Keratinocyte (primary cell): ENCODE measurements at regions not wholly inside any gene's neighbourhood (a gene's known extent, or its start where the extent isn't known, plus 50 kb on each side); places are given as distances from the start of the nearest gene placed in this dataset.

Experiments
- DNase-seq: peaks from one replicate; pipeline ENCODE4 v3.0.0-alpha.2; 2011; ENCODE audit warnings: low read depth, missing footprints, low spot score
- FAIRE-seq: peaks from 2 replicates; lab custom pipeline; 2011; peaks lifted over from hg19 to GRCh38; lab: Jason Lieb, UNC
- H2AFZ ChIP-seq: 2 replicates; pipeline ENCODE4 v1.6.0; 2012; ENCODE audit warnings: low read length, control low read depth, inconsistent platforms; ENCODE audit not compliant: control insufficient read depth
- H3K27ac ChIP-seq: 2 replicates; pipeline ENCODE4 v1.5.1; 2011; ENCODE audit warnings: low read length; ENCODE audit not compliant: control insufficient read depth, insufficient read depth
- H3K27me3 ChIP-seq: 3 replicates; pipeline ENCODE4 v1.6.0; 2011; ENCODE audit warnings: low read length; ENCODE audit not compliant: control insufficient read depth, insufficient read depth; ENCODE audit errors: extremely low read depth
- H3K36me3 ChIP-seq, 2 experiments: 2 replicates in 1 of 2; 3 replicates in 1 of 2; pipeline ENCODE4 v1.5.1; 2011; ENCODE audit warnings: low read length in 2 of 2, mild to moderate bottlenecking in 1 of 2; ENCODE audit not compliant: control insufficient read depth in 2 of 2, insufficient read depth in 2 of 2; ENCODE audit errors: extremely low read depth in 1 of 2
- H3K4me1 ChIP-seq: 3 replicates; pipeline ENCODE4 v1.5.1; 2011; ENCODE audit warnings: low read length; ENCODE audit not compliant: control insufficient read depth, insufficient read depth; ENCODE audit errors: extremely low read depth
- H3K4me2 ChIP-seq: 3 replicates; pipeline ENCODE4 v1.6.0; 2011; ENCODE audit warnings: low read depth, low read length; ENCODE audit not compliant: control insufficient read depth, insufficient read depth; ENCODE audit errors: extremely low read depth
- H3K4me3 ChIP-seq, 3 experiments: fragments of 200-600 bp in 1 of 3; sonication (generic) in 1 of 3; 2 replicates in 2 of 3; 3 replicates in 1 of 3; pipeline ENCODE4 v1.5.1; 2011 to 2016; ENCODE audit warnings: low read length in 3 of 3, mild to moderate bottlenecking in 3 of 3, control low read depth in 2 of 3, inconsistent platforms in 1 of 3, low read depth in 1 of 3, mixed read lengths in 1 of 3, mixed run types in 1 of 3, moderate library complexity in 1 of 3; ENCODE audit not compliant: control insufficient read depth in 2 of 3, insufficient read depth in 2 of 3; ENCODE audit errors: extremely low read depth in 1 of 3
- H3K79me2 ChIP-seq: 2 replicates; pipeline ENCODE4 v1.6.0; 2012; ENCODE audit warnings: low read length; ENCODE audit not compliant: control insufficient read depth, insufficient read depth
- H3K9ac ChIP-seq: 3 replicates; pipeline ENCODE4 v1.6.0; 2011; ENCODE audit warnings: low read length; ENCODE audit not compliant: control insufficient read depth, insufficient read depth; ENCODE audit errors: extremely low read depth
- H3K9me1 ChIP-seq: 3 replicates; pipeline ENCODE4 v1.6.0; 2011; ENCODE audit warnings: low read length; ENCODE audit not compliant: control insufficient read depth, insufficient read depth; ENCODE audit errors: extremely low read depth
- H3K9me3 ChIP-seq: 2 replicates; pipeline ENCODE4 v1.5.1; 2012; ENCODE audit warnings: low read depth, low read length; ENCODE audit not compliant: control insufficient read depth
- H4K20me1 ChIP-seq: 3 replicates; pipeline ENCODE4 v1.6.0; 2011; ENCODE audit warnings: low read length; ENCODE audit not compliant: control insufficient read depth, insufficient read depth; ENCODE audit errors: extremely low read depth
- EZH2 ChIP-seq: IDR thresholded peaks from one replicate; pipeline ENCODE4 v1.6.1; 2012; ENCODE audit warnings: inconsistent platforms, mild to moderate bottlenecking, low read length, moderate library complexity
- dilution Hi-C: fragments of 300-500 bp; cut with MboI; formaldehyde crosslinking; loops from one replicate; pipeline ENCODE4 v1.7.0; 2020; ENCODE audit warnings: low sequenced_read_pairs; ENCODE audit not compliant: extremely low pct_ligation_motif_present
- TF ChIP-seq, protein P1 (sequence below), 3 experiments: IDR thresholded peaks in 1 of 3; conservative IDR thresholded peaks in 1 of 3; optimal IDR thresholded peaks in 1 of 3; 2 replicates in 2 of 3; 3 replicates in 1 of 3; pipeline versions ENCODE3 to v1.5.1; 2011; ENCODE audit warnings: low read length in 3 of 3, mild to moderate bottlenecking in 3 of 3, moderate library complexity in 2 of 3, control low read depth in 1 of 3, inconsistent platforms in 1 of 3; ENCODE audit not compliant: insufficient read depth in 2 of 3; ENCODE audit errors: extremely low read depth in 1 of 3

DNA sequence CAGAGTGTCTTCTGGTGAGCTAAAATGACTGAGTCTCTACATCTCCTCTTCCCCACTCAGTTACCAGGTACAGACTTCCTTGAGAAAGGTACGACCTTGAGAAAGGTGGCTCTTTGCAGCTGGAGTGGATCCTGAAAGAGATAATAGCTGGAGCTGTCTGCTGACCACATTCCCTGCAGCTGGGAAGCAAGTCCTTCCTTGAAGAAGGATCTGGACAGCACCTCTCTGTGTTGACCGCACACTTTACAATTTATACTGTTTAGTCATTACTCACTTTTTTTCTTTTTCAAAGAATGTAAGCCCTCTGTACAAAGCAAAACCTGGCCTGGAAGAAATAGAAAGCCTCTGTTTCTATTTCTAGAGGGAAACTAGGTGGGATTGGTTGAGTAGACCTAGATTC lies 148.8 kb downstream of the MACIR start:
- no peak overlapping the region for H3K27ac ChIP-seq
- H3K9me1 ChIP-seq = no peaks in the 10 kb centered on the region
- H4K20me1 ChIP-seq = no peaks in the 10 kb centered on the region
- H3K36me3 ChIP-seq = no peaks in the 10 kb centered on the region
- H3K79me2 ChIP-seq = no peaks in the 10 kb centered on the region
- TF ChIP-seq, protein P1, sequence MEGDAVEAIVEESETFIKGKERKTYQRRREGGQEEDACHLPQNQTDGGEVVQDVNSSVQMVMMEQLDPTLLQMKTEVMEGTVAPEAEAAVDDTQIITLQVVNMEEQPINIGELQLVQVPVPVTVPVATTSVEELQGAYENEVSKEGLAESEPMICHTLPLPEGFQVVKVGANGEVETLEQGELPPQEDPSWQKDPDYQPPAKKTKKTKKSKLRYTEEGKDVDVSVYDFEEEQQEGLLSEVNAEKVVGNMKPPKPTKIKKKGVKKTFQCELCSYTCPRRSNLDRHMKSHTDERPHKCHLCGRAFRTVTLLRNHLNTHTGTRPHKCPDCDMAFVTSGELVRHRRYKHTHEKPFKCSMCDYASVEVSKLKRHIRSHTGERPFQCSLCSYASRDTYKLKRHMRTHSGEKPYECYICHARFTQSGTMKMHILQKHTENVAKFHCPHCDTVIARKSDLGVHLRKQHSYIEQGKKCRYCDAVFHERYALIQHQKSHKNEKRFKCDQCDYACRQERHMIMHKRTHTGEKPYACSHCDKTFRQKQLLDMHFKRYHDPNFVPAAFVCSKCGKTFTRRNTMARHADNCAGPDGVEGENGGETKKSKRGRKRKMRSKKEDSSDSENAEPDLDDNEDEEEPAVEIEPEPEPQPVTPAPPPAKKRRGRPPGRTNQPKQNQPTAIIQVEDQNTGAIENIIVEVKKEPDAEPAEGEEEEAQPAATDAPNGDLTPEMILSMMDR (optimal IDR thresholded peaks at IDR 0.05 in 1 of 3, IDR thresholded peaks at IDR 0.05 in 1 of 3, conservative IDR thresholded peaks at IDR 0.05 in 1 of 3; ENCODE audit: extremely low read depth in 1 of 3, insufficient read depth in 2 of 3, low read length in 3 of 3) = no peak
- no peak for TF ChIP-seq EZH2
- H3K4me2 ChIP-seq = no peak overlapping the region
- dilution Hi-C loops = no loop called here
- peaks cover 3% of the 10 kb centered on the region for H3K27me3 ChIP-seq
- H3K4me3 ChIP-seq = no peak overlapping the region
- DNase-seq (no peak), FAIRE-seq (no peak)
- H3K9ac ChIP-seq = no peak overlapping the region
- H3K9me3 ChIP-seq = no peaks in the 10 kb centered on the region
- H3K4me1 ChIP-seq = no peaks in the 10 kb centered on the region
- H2AFZ ChIP-seq = no peak overlapping the region

DNA sequence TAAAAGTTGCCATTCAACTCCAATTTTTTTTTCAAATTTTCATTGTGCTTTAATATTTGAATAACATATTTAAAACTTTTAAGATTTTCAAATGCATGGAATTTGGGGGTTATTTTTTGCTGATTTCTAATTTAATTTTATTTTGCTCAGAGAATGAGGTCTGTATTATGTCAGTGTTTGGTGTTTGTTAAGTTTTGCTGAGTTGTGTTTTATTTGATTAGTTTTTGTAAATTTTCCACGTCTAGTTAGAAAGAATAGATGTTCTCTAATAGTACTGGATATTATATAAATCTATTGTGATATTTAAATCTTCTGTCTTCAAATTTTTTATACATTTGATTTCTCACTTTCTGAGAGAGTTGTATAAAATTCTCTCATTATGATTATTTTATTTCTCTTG lies 145.9 kb downstream of the MACIR start:
- no peaks in the 10 kb centered on the region for H3K27me3 ChIP-seq
- DNase-seq (no peak), FAIRE-seq (no peak)
- H3K79me2 ChIP-seq = no peaks in the 10 kb centered on the region
- H3K4me3 ChIP-seq = no peak overlapping the region
- no peak overlapping the region for H3K9ac ChIP-seq
- no peaks in the 10 kb centered on the region for H3K4me1 ChIP-seq
- H2AFZ ChIP-seq = no peak overlapping the region
- H4K20me1 ChIP-seq = no peaks in the 10 kb centered on the region
- H3K27ac ChIP-seq = no peak overlapping the region
- no peaks in the 10 kb centered on the region for H3K9me3 ChIP-seq
- H3K36me3 ChIP-seq = no peaks in the 10 kb centered on the region
- H3K9me1 ChIP-seq = no peaks in the 10 kb centered on the region
- no peak overlapping the region for H3K4me2 ChIP-seq
- TF ChIP-seq EZH2 = no peak
- TF ChIP-seq, protein P1 (optimal IDR thresholded peaks at IDR 0.05 in 1 of 3, IDR thresholded peaks at IDR 0.05 in 1 of 3, conservative IDR thresholded peaks at IDR 0.05 in 1 of 3; ENCODE audit: extremely low read depth in 1 of 3, insufficient read depth in 2 of 3, low read length in 3 of 3) = no peak
- dilution Hi-C loops = no loop called here
